HG03139 (cell line): ENCODE measurements at regions not wholly inside any gene's neighbourhood (a gene's known extent, or its start where the extent isn't known, plus 50 kb on each side); places are given as distances from the start of the nearest gene placed in this dataset.
"Not testable (repeated sequence)": the region's sequence is repeated elsewhere in the genome, so short reads cannot be mapped to it uniquely, and the experiment has no call there.

Experiments used
- ATAC-seq: cut with Tn5 transposase; IDR thresholded peaks from one replicate; pipeline ENCODE4 v1.9.1; 2021; ENCODE audit not compliant: unreplicated experiment

DNA sequence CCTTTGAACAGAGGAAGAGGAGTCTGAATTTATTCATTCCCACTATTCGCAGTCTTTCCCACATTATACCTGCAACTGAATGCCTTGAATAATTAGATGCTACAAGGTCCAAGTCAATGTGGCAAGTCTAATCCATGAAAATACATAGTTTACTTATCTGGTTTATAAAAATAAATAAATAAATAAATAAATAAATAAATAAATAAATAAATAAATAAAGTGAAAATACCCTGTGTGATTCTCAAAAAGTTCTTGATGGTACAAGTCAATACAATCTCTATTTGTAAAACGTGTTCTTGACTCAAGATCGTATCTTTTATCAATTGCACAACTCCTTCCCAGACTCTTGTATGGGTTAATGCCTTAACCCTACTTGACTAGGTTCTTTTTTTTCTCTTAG lies 417.7 kb downstream of the ZWINT start:
- no peak for ATAC-seq

DNA sequence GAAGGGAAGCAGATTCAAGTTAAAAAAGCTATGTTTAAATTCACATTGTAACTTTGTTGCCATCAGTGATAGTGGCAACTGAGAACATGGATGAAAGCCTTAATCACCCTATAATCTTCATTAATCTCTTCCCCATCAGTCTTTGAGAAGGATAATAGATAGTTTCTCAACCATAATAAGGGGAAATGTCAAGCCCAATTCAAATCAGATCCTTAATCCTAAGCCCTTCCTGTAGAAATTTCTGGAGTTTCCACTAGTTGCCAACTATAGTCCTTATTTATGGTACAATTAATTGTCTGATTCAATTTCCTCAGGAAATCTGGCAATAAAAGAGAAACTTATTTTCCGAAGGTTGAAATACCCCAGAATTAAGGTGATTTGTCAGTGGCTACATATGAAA lies 431.8 kb downstream of the ZWINT start:
- ATAC-seq = no peak

GRCh38 chr10:55899472-55900147 lies 461.4 kb downstream of the ZWINT start:
- ATAC-seq = not testable (repeated sequence)

GRCh38 chr10:55897490-55897921 lies 463.6 kb downstream of the ZWINT start:
- no peak for ATAC-seq

DNA sequence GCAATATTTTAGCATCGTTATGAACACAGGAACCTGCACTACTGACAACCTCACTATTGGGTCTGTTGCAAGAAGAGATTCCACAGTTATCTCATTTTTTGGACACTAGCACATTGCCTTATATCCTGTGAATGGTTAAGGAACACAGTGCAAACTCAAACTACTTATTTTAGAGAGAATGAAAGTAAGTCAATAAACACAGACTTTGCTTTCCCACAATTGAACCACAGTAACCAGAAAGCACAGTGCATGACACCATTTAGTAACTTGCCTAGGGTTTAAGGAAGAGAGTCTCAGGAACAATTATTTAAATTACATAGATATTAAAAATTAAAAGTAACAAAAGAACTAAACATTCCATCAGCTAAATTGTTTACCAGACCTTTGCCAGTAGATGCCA lies 468.8 kb downstream of the ZWINT start:
- ATAC-seq = no peak

- ATAC-seq = no peak
These were observed 479.5 kb downstream of the ZWINT start for GRCh38 chr10:55881588-55881987.

GRCh38 chr10:55873485-55873884 lies 487.6 kb downstream of the ZWINT start:
- ATAC-seq = no peak

DNA sequence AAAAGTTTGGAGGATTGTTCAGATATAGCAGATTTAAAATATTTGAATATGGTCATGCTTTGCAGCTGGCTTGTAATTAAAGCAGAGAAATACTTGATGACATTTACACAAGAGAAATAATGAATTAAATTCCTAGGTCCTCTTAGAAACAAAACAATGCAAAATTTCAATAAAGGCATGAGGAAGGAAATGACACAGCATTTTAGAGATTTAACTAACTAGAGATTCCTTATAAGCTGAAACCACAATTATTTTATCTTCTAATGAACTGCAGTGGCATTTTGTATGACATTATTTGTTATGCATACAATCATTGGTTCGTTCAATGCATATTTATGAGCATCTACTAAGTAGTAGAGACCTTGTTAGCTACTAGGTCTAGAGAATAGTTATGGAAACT lies 490.9 kb downstream of the ZWINT start:
- ATAC-seq = no peak

GRCh38 chr10:55867848-55868247 lies 493.2 kb downstream of the ZWINT start:
- ATAC-seq = no peak

- no peak for ATAC-seq
These were observed 502.3 kb downstream of the ZWINT start for GRCh38 chr10:55858730-55859129.

DNA sequence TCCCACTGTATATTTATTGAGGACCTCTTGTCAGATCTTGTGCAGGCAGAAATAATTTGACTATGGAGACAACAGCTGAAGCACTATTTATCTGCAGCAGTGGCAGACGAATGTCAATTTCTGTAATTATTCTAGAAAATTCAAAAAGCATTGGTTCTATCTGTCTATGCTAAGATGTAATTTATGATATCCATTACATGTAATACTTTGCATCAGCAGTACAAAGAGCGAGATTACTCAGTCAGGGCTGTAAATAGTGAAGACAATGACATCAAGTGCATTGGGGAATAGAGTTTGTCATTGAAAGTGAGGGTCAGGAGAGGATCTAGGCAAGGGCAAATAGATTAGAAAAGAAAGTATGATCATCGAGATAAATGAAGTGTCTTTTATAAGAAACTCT lies 508.2 kb downstream of the ZWINT start:
- no peak for ATAC-seq

GRCh38 chr10:55837273-55837672 lies 523.8 kb downstream of the ZWINT start:
- ATAC-seq = no peak

- no peak for ATAC-seq
These were observed 539.0 kb downstream of the ZWINT start for GRCh38 chr10:55822096-55822495.

DNA sequence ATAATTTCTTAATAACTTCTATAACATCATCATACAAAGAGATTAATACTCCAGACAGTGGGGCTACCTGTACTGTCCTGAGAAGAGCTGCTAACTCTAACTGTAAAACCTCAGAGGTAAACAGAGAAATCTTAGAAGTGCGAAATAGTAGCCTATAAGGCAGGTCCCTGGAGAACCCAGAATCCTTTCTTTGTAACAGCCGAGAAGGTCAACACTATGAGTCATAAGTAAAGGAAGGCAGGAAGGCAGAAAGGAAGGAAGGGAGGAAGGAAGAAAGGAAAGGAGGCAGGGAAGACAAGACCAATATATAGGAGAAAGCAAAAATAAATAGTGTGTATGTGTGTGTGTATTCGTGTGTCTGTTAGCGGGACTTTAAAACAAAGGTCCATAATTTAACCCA lies 540.6 kb downstream of the ZWINT start:
- ATAC-seq = no peak

DNA sequence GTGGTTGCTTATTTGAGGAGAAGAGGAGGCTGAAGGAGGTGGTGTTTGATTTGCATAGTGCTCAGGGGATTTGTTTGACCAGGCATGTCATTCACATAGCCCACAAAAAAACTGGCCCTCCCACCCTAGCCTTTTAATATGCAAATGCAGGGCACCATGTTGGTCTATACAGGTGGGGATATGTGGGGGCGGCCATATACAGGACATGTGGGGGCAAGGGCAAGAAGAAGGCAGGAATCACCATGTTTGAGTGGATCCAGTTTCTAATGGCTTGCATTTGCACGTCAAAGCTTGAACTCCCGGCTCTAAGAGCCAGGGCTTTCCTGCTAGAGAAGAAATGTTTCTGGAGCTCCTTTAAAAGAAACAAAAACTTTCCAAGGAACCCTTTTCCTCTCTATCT lies 541.0 kb downstream of the ZWINT start:
- ATAC-seq = no peak

DNA sequence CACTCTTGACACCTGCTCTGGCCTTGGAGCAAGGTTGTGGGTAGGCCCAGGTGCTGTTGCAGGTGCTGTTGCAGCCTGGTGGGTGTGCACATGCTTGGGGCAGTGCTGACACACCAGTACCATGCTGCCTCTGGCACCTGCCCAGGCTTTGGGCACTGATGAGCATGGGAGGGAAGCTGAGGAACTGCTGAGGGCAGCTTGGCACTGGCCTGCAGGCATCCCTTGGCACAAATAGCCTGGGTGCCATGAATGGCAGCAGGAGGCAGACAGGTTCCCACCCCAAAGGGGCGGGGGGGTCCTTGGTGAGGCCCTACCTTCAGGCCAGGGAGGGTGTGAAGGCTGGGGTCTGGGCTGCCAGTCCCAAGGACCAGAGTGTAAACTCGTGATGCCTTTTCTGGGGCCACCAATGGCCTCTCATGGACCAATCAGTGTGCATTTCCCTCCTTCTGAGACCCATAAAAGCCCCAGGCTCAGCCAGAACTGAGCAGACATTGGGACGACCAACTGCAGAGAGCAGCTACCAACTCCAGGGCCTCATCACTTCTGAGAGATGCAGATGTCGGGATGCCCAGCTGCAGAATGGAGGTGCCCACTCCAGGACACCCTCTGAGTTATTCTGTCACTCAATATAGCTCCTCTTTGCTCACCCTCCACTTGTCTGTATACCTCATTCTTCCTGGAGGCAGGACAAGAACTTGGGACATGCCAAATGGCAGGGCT lies 547.4 kb downstream of the ZWINT start:
- ATAC-seq = no peak

DNA sequence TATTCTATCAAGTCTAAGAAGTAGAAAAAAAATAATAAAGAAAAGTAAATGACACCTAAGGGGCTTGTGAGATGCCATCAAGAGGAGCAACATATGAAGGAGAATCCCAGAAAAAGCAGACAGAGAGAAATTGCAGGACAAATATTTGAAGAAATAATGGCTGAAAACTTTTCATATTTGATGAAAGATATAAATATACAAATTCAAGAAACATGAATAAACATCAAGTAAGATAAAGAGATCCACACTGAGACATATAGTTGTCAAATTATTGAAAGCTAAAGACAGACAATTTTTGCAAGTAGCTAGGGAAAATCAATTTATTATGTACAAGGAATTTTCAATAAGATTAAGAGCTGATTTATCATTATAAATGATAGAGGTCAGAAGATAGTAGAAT lies 558.0 kb downstream of the ZWINT start:
- no peak for ATAC-seq

DNA sequence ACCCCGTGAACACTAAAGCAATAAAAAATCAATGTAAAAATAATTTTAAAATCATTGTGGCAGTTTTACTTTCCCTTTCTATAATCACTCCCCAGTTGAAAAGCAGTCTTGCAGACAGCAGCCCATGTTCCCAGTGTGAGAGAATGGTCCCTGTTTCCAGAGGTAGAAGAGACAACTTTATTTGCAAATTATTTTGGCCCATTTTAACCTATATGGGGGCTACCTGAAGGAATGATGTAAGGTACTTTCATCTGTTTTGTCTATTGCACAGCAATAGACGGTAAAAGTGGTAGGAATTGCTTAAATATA lies 559.8 kb downstream of the ZWINT start:
- no peak for ATAC-seq

GRCh38 chr10:55800602-55801352 lies 560.3 kb downstream of the ZWINT start:
- no peak for ATAC-seq

- no peak for ATAC-seq
These were observed 568.0 kb downstream of the ZWINT start for GRCh38 chr10:55793024-55793423.

DNA sequence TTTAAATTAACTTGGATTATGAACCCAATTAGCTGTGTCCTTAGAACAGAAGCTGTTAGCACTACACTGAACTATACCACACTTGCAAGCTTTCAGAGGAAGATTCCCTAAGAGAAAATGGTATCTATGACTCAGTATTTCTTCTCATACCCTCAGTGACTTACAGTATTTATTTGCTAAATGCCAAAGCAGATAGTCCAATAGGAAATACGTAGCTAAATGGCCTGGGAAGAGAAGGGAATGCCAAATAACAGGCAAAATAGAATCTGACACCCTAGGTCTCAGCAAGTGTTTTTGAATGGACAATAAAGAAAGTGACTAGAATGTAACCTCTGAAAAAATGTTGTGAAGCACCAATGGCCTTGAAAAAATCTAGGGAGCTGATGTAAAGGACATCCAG lies 570.8 kb downstream of the ZWINT start:
- not testable (repeated sequence) for ATAC-seq

DNA sequence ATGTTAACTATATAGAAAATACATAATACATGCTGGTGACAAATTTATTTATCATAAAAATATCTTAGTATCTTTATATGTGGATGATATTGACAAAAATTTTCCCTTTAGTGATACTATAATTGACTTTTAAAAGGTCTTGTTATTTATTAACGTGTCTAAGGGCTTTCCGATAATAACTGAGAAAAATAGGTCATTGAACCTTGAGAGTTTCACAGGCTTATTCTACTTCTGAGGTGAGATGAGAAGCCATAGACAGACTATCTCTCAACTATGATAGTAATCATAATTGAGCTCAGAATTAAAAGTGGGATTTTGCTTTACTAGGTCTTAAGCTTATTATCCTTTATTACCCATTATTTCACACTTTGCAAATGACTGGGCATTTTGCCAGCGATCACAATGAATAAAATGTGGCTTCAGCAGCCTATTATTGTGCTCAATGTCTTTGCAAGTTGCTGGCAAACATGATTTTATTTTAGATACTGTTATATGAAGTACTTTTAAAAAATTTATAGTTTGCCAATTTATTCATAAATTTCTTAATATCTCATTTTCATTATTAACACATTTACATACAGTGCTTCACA lies 574.5 kb downstream of the ZWINT start:
- ATAC-seq = no peak
